ENCODE measurements at regions not wholly inside any gene's neighbourhood (a gene's known extent, or its start where the extent isn't known, plus 50 kb on each side); places are given as distances from the start of the nearest gene placed in this dataset.
A peak's percentile ranks its signal among the peaks of the same experiment; 100 is the strongest.

GRCh38 chr18:55120896-55121295 lies 161.6 kb upstream of the CCDC68 start:
- no peak for DNase-seq (ENCODE audit: low read depth)

- no peak for DNase-seq (ENCODE audit: low read depth)
Observed at GRCh38 chr18:55119434-55119833, 160.2 kb upstream of the CCDC68 start.

- DNase-seq (ENCODE audit: low read depth) = no peak
Observed at GRCh38 chr18:55119016-55119415, 159.8 kb upstream of the CCDC68 start.

GRCh38 chr18:55116863-55117262 lies 157.6 kb upstream of the CCDC68 start:
- DNase-seq (ENCODE audit: low read depth) = no peak

- DNase-seq (ENCODE audit: low read depth) = no peak
Observed at GRCh38 chr18:55115606-55116005, 156.3 kb upstream of the CCDC68 start.

- DNase-seq (ENCODE audit: low read depth) = no peak
Observed at GRCh38 chr18:55114876-55115275, 155.6 kb upstream of the CCDC68 start.

- no peak for DNase-seq (ENCODE audit: low read depth)
Observed at GRCh38 chr18:55113800-55114199, 154.5 kb upstream of the CCDC68 start.

- no peak for DNase-seq (ENCODE audit: low read depth)
Observed at GRCh38 chr18:55111271-55111670, 152.0 kb upstream of the CCDC68 start.

- DNase-seq (ENCODE audit: low read depth) = peak; percentile 40
Observed at GRCh38 chr18:55110436-55110835, 151.2 kb upstream of the CCDC68 start.

- no peak for DNase-seq (ENCODE audit: low read depth)
Observed at GRCh38 chr18:55109818-55110414, 150.7 kb upstream of the CCDC68 start.

- no peak for DNase-seq (ENCODE audit: low read depth)
Observed at GRCh38 chr18:55106906-55107305, 147.6 kb upstream of the CCDC68 start.

- no peak for DNase-seq (ENCODE audit: low read depth)
Observed at GRCh38 chr18:55106466-55106865, 147.2 kb upstream of the CCDC68 start.

GRCh38 chr18:55105873-55106272 lies 146.6 kb upstream of the CCDC68 start:
- DNase-seq (ENCODE audit: low read depth) = no peak

- DNase-seq (ENCODE audit: low read depth) = no peak
Observed at GRCh38 chr18:55102958-55103456, 143.7 kb upstream of the CCDC68 start.

GRCh38 chr18:55102501-55102900 lies 143.2 kb upstream of the CCDC68 start:
- DNase-seq (ENCODE audit: low read depth) = no peak

GRCh38 chr18:55101458-55101824 lies 142.2 kb upstream of the CCDC68 start:
- no peak for DNase-seq (ENCODE audit: low read depth)

- DNase-seq (ENCODE audit: low read depth) = peak; percentile 33
Observed at GRCh38 chr18:55100817-55101457, 141.7 kb upstream of the CCDC68 start.

GRCh38 chr18:55097456-55098170 lies 138.4 kb upstream of the CCDC68 start:
- DNase-seq (ENCODE audit: low read depth) = peak; percentile 67

- DNase-seq (ENCODE audit: low read depth) = peak; percentile 73
Observed at GRCh38 chr18:55096263-55096951, 137.1 kb upstream of the CCDC68 start.

- no peak for DNase-seq (ENCODE audit: low read depth)
Observed at GRCh38 chr18:55095584-55095983, 136.3 kb upstream of the CCDC68 start.

- no peak for DNase-seq (ENCODE audit: low read depth)
Observed at GRCh38 chr18:55093808-55094207, 134.5 kb upstream of the CCDC68 start.

- no peak for DNase-seq (ENCODE audit: low read depth)
Observed at GRCh38 chr18:55093295-55093694, 134.0 kb upstream of the CCDC68 start.

All from RPMI7951 (cell line).